Vagina (tissue), 2 donors: ENCODE measurements at regions not wholly inside any gene's neighbourhood (a gene's known extent, or its start where the extent isn't known, plus 50 kb on each side); places are given as distances from the start of the nearest gene placed in this dataset.

Experiments
- DNase-seq, 2 donors: peaks; one replicate each; pipeline ENCODE4 v3.0.0-alpha.2; 2017; ENCODE audit errors: extremely low spot score in 2 of 2
- H3K27ac ChIP-seq: fragments of 200-600 bp; sonication (generic); one replicate; pipeline ENCODE4 v1.5.1; 2019
- H3K27me3 ChIP-seq: fragments of 200-600 bp; sonication (generic); one replicate; pipeline ENCODE4 v1.5.1; 2019
- H3K36me3 ChIP-seq, 2 donors: fragments of 200-600 bp; sonication (generic); one replicate each; pipeline ENCODE4 v1.5.1; 2017 to 2019
- H3K4me1 ChIP-seq: fragments of 200-600 bp; sonication (generic); one replicate; pipeline ENCODE4 v1.5.1; 2019
- H3K4me3 ChIP-seq, 2 donors: fragments of 200-600 bp; sonication (generic); 1 replicate in 1 of 2; 2 replicates in 1 of 2; pipeline ENCODE4 v1.5.1; 2016 to 2019
- H3K9me3 ChIP-seq: fragments of 200-600 bp; sonication (generic); one replicate; pipeline ENCODE4 v1.5.1; 2019
- CTCF ChIP-seq, 3 experiments: fragments of 450-650 bp in 2 of 3; fragments of 200-600 bp in 1 of 3; sonication (generic) in 1 of 3; IDR thresholded peaks; one replicate each; pipeline ENCODE4 v1.5.1; 2017 to 2019; ENCODE audit warnings: antibody characterized with exemption in 3 of 3, mild to moderate bottlenecking in 2 of 3, moderate library complexity in 2 of 3
- POLR2A ChIP-seq, 2 donors: fragments of 450-650 bp; IDR thresholded peaks; one replicate each; pipeline ENCODE4 v1.6.1; 2017; ENCODE audit warnings: antibody characterized with exemption in 2 of 2, mild to moderate bottlenecking in 2 of 2, moderate library complexity in 2 of 2
- POLR2AphosphoS5 ChIP-seq, 2 donors: sonication (generic); formaldehyde crosslinking; IDR thresholded peaks; one replicate each; pipeline ENCODE4 v1.9.0; 2017; ENCODE audit warnings: antibody characterized with exemption in 2 of 2, mild to moderate bottlenecking in 2 of 2, low read depth in 1 of 2; ENCODE audit not compliant: insufficient read depth in 1 of 2
- intact Hi-C: fragments of 100-400 bp; cut with DNase I; formaldehyde crosslinking; loops from one replicate; pipeline ENCODE4 v1.15.1; 2023

DNA sequence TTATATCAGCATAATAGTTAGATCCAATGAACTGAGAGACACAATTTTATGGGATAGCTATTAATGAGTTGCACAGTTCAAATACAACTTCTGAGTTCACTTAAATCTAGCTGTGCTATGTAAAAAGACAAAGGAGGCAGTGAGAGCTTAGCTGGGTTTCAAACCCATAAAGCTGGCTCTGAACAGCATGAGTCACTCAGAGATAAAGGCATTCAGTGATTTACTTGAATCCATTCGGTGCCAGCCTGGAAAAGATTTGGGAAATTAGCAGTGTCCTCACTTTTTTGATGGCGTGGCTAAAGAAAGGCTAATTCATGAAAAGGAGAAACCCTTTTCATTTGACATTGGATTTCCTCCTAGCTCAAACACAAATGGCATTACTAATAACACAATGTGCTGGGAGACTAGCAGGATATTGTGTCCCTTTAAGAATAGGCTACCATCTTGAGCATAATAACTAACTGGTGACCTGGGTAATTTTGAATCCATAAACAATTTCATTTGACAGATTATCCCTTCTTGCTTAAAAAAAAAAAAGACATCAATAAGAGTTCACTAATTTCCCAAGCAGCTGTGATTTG lies 98.4 kb upstream of the NEUROD1 start:
- no peak overlapping the region for H3K27ac ChIP-seq
- TF ChIP-seq POLR2AphosphoS5 (IDR thresholded peaks at IDR 0.05; ENCODE audit: insufficient read depth in 1 of 2, low read depth in 1 of 2) (no peak), CTCF (IDR thresholded peaks at IDR 0.05) (no peak), POLR2A (IDR thresholded peaks at IDR 0.05) (no peak)
- DNase-seq, result no peak
- peaks cover 33% of the 10 kb centered on the region for H3K4me1 ChIP-seq
- H3K27me3 ChIP-seq, result no peaks in the 10 kb centered on the region
- no peak overlapping the region for H3K4me3 ChIP-seq
- no peaks in the 10 kb centered on the region for H3K36me3 ChIP-seq
- intact Hi-C loops, result no loop called here
- H3K9me3 ChIP-seq, result no peaks in the 10 kb centered on the region

DNA sequence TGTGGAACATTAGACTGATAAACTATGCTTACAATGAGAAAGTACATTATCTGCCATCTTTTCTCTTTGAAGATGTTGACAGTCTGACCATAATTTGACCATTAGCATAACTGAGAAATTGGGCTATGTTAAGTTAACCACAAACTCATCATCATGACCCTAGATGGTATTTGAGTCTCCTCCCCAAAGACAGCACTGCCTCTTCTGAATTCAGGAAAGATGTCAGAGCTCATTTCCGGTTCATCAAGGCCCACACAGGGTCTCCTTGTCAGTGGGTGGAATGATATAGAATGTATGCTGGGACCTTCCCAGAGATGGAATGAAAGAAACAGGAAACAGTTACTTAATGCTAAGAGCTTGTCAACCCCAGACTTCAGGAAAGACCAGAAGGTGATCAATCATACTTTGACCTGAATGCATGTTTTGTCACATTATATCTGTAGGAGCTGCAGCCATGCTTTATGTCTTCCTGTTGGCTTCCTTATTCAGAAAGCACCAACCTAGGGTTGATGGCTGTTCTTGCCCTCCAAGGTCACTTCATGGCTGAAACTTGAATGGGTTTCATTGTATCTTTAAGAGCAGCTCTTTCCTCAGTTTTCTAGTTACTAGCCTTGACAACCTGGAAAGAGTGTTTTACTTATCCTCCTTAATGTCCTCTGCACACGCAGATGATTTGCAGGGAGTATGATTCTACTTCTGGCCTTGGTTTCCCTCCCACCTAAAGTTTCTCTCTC lies 99.1 kb upstream of the NEUROD1 start:
- intact Hi-C loops, result loop anchor here (5.0 kb wide), 1 partner anchor 1012 kb away; no protein-coding TSS in a partner anchor
- H3K4me1 ChIP-seq, result peaks cover 34% of the 10 kb centered on the region
- no peaks in the 10 kb centered on the region for H3K27me3 ChIP-seq
- no peak overlapping the region for H3K27ac ChIP-seq
- H3K9me3 ChIP-seq, result no peaks in the 10 kb centered on the region
- no peaks in the 10 kb centered on the region for H3K36me3 ChIP-seq
- H3K4me3 ChIP-seq, result no peak overlapping the region
- DNase-seq, result no peak
- no peak for TF ChIP-seq CTCF (IDR thresholded peaks at IDR 0.05)
- no peak for TF ChIP-seq POLR2A (IDR thresholded peaks at IDR 0.05)
- TF ChIP-seq POLR2AphosphoS5 (IDR thresholded peaks at IDR 0.05; ENCODE audit: insufficient read depth in 1 of 2, low read depth in 1 of 2), result no peak

- no peak for DNase-seq
- no peak overlapping the region for H3K27ac ChIP-seq
- intact Hi-C loops, result loop anchor here (5.0 kb wide), 1 partner anchor 1013 kb away; no protein-coding TSS in a partner anchor
- no peak for TF ChIP-seq POLR2AphosphoS5 (IDR thresholded peaks at IDR 0.05; ENCODE audit: insufficient read depth in 1 of 2, low read depth in 1 of 2)
- H3K36me3 ChIP-seq, result no peaks in the 10 kb centered on the region
- peaks cover 41% of the 10 kb centered on the region for H3K4me1 ChIP-seq
- H3K9me3 ChIP-seq, result no peaks in the 10 kb centered on the region
- H3K27me3 ChIP-seq, result no peaks in the 10 kb centered on the region
- no peak overlapping the region for H3K4me3 ChIP-seq
Measured at GRCh38 chr2:181780047-181780651, 99.8 kb upstream of the NEUROD1 start.

- no peak for DNase-seq
- no peaks in the 10 kb centered on the region for H3K9me3 ChIP-seq
- TF ChIP-seq CTCF (IDR thresholded peaks at IDR 0.05), result no peak
- no peak for TF ChIP-seq POLR2AphosphoS5 (IDR thresholded peaks at IDR 0.05; ENCODE audit: insufficient read depth in 1 of 2, low read depth in 1 of 2)
- no peak for TF ChIP-seq POLR2A (IDR thresholded peaks at IDR 0.05)
- H3K4me3 ChIP-seq, result no peak overlapping the region
- no peaks in the 10 kb centered on the region for H3K36me3 ChIP-seq
- no peak overlapping the region for H3K27ac ChIP-seq
- intact Hi-C loops, result loop anchor here (5.0 kb wide), 1 partner anchor 1013 kb away; no protein-coding TSS in a partner anchor
- no peaks in the 10 kb centered on the region for H3K27me3 ChIP-seq
- peaks cover 46% of the 10 kb centered on the region for H3K4me1 ChIP-seq
Measured at GRCh38 chr2:181780657-181781056, 100.3 kb upstream of the NEUROD1 start.

DNA sequence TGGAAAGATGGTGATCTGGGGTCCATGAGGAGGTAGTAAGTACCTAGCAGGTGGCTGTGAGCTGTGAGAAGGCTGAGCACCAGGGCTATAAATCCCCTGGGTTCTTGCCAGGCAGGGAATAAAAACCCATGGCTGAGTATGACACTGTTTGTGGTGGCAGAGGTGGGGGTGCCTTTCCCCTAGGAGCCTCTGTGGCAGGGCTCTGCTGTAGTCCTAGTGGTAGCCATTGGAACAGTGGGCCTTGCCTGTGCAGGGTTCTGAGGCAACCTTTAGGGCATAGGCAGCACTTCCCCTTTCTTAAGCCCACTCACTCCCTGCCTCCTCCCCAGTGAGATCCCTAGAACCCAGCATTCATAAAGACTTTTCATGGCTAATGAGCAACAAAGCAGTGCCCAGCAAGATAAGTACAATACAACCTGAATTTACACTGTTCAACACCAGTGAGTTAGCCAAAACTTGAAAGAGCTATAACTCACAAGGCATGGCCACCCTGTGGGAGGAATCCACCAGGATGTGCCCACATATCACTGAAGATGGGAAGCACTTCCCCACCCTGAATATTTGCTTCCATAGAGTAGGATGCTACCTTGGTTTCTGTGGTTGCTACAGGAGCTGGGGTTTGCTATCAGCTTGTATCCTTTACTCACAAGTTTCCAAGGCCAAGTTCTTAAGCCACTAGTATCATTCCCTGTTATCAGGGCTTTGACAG lies 100.9 kb upstream of the NEUROD1 start:
- H3K27me3 ChIP-seq, result no peaks in the 10 kb centered on the region
- peaks cover 49% of the 10 kb centered on the region for H3K4me1 ChIP-seq
- TF ChIP-seq POLR2A (IDR thresholded peaks at IDR 0.05) (no peak), CTCF (IDR thresholded peaks at IDR 0.05) (no peak), POLR2AphosphoS5 (IDR thresholded peaks at IDR 0.05; ENCODE audit: insufficient read depth in 1 of 2, low read depth in 1 of 2) (no peak)
- H3K36me3 ChIP-seq, result no peaks in the 10 kb centered on the region
- no peak overlapping the region for H3K27ac ChIP-seq
- no peak overlapping the region for H3K4me3 ChIP-seq
- intact Hi-C loops, result loop anchor here (5.0 kb wide), 1 partner anchor 1014 kb away; no protein-coding TSS in a partner anchor
- H3K9me3 ChIP-seq, result no peaks in the 10 kb centered on the region
- DNase-seq, result no peak
